NT2/D1 (cell line): ENCODE measurements at regions not wholly inside any gene's neighbourhood (a gene's known extent, or its start where the extent isn't known, plus 50 kb on each side); places are given as distances from the start of the nearest gene placed in this dataset.

Source experiments
- YY1 ChIP-seq: IDR thresholded peaks from 2 replicates; pipeline ENCODE4 v1.6.1; 2011; ENCODE audit not compliant: insufficient read length, insufficient read depth
- ZNF274 ChIP-seq: IDR thresholded peaks from 2 replicates; pipeline ENCODE4 v1.6.1; 2011; ENCODE audit warnings: mild to moderate bottlenecking, low read depth, low read length

DNA sequence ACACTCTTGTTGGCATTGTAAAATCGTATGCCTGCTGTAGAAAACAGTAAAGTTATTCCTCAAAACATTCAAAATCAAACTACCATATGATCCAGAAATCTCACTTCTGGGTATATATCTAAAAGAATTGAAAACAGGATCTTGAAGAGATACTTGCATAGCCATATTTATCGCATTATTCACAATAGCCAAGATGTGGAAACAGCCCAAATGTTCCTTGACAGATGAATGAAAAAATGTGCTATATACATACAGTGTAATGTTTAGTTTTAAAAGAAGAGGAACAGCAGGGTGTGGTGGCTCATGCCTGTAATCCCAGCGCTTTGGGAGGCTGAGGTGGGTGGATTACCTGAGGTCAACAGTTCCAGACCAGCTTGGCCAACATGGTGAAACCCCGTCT is 234.1 kb upstream of the DAB2 start:
- TF ChIP-seq YY1 (no peak), ZNF274 (no peak)
